ENCODE measurements at regions not wholly inside any gene's neighbourhood (a gene's known extent, or its start where the extent isn't known, plus 50 kb on each side); places are given as distances from the start of the nearest gene placed in this dataset.

- no peak overlapping the region for H3K4me3 Mint-ChIP-seq
- no peaks in the 10 kb centered on the region for H3K27me3 Mint-ChIP-seq
- H3K27ac Mint-ChIP-seq: no peak overlapping the region
- no peaks in the 10 kb centered on the region for H3K9me3 Mint-ChIP-seq
- no peaks in the 10 kb centered on the region for H3K4me1 Mint-ChIP-seq
- ATAC-seq (replicated peaks) (no peak), DNase-seq (no peak)
- no peaks in the 10 kb centered on the region for H3K36me3 Mint-ChIP-seq
These were observed 259.8 kb upstream of the TCERG1L start for GRCh38 chr10:131571346-131571745.

- H3K4me3 Mint-ChIP-seq: no peak overlapping the region
- H3K36me3 Mint-ChIP-seq: no peaks in the 10 kb centered on the region
These were observed 260.3 kb upstream of the TCERG1L start for GRCh38 chr10:131571865-131572264.

GRCh38 chr10:131573256-131573655, 261.7 kb upstream of the TCERG1L start:
- no peak overlapping the region for H3K27ac Mint-ChIP-seq
- DNase-seq (no peak), ATAC-seq (replicated peaks) (no peak)
- no peak overlapping the region for H3K4me3 Mint-ChIP-seq
- H3K36me3 Mint-ChIP-seq: no peaks in the 10 kb centered on the region
- no peaks in the 10 kb centered on the region for H3K4me1 Mint-ChIP-seq
- H3K27me3 Mint-ChIP-seq: no peaks in the 10 kb centered on the region
- H3K9me3 Mint-ChIP-seq: peaks cover 0 to 2% of the 10 kb centered on the region in 2 donors

More at GRCh38 chr10:131571865-131572264, 260.3 kb upstream of the TCERG1L start:
- Mint-ChIP-seq H3K27me3 (no peaks in the 10 kb centered on the region), H3K9me3 (no peaks in the 10 kb centered on the region), H3K27ac (no peak overlapping the region), H3K4me1 (no peaks in the 10 kb centered on the region)
- ATAC-seq (replicated peaks) (no peak), DNase-seq (no peak)

GRCh38 chr10:131573707-131574106, 262.2 kb upstream of the TCERG1L start:
- no peaks in the 10 kb centered on the region for H3K27me3 Mint-ChIP-seq
- H3K9me3 Mint-ChIP-seq: peaks cover 0 to 2% of the 10 kb centered on the region in 2 donors
- H3K36me3 Mint-ChIP-seq: no peaks in the 10 kb centered on the region
- H3K27ac Mint-ChIP-seq: no peak overlapping the region
- H3K4me1 Mint-ChIP-seq: no peaks in the 10 kb centered on the region
- DNase-seq (no peak), ATAC-seq (replicated peaks) (no peak)
- H3K4me3 Mint-ChIP-seq: no peak overlapping the region

- Mint-ChIP-seq H3K9me3 (peaks cover 0 to 2% of the 10 kb centered on the region in 2 donors), H3K27me3 (no peaks in the 10 kb centered on the region), H3K4me1 (no peaks in the 10 kb centered on the region), H3K4me3 (no peak overlapping the region), H3K27ac (no peak overlapping the region), H3K36me3 (no peaks in the 10 kb centered on the region)
- DNase-seq: no peak
- no peak for ATAC-seq (replicated peaks)
These were observed 262.8 kb upstream of the TCERG1L start for GRCh38 chr10:131574363-131574706.

- no peaks in the 10 kb centered on the region for H3K36me3 Mint-ChIP-seq
- H3K27me3 Mint-ChIP-seq: no peaks in the 10 kb centered on the region
- peaks cover 0 to 2% of the 10 kb centered on the region in 2 donors for H3K9me3 Mint-ChIP-seq
- ATAC-seq (replicated peaks) (no peak), DNase-seq (no peak)
- H3K4me3 Mint-ChIP-seq: no peak overlapping the region
- H3K4me1 Mint-ChIP-seq: no peaks in the 10 kb centered on the region
- no peak overlapping the region for H3K27ac Mint-ChIP-seq
These were observed 263.3 kb upstream of the TCERG1L start for GRCh38 chr10:131574707-131575430.

- H3K9me3 Mint-ChIP-seq: peaks cover 0 to 2% of the 10 kb centered on the region in 2 donors
- no peak overlapping the region for H3K27ac Mint-ChIP-seq
- H3K4me1 Mint-ChIP-seq: no peaks in the 10 kb centered on the region
- H3K4me3 Mint-ChIP-seq: no peak overlapping the region
- H3K27me3 Mint-ChIP-seq: no peaks in the 10 kb centered on the region
- DNase-seq (no peak), ATAC-seq (replicated peaks) (no peak)
- H3K36me3 Mint-ChIP-seq: no peaks in the 10 kb centered on the region
These were observed 264.4 kb upstream of the TCERG1L start for GRCh38 chr10:131575877-131576276.

- no peaks in the 10 kb centered on the region for H3K27me3 Mint-ChIP-seq
- H3K27ac Mint-ChIP-seq: no peak overlapping the region
- ATAC-seq (replicated peaks) (no peak), DNase-seq (no peak)
- peaks cover 0 to 2% of the 10 kb centered on the region in 2 donors for H3K9me3 Mint-ChIP-seq
- no peaks in the 10 kb centered on the region for H3K4me1 Mint-ChIP-seq
- H3K36me3 Mint-ChIP-seq: no peaks in the 10 kb centered on the region
- no peak overlapping the region for H3K4me3 Mint-ChIP-seq
These were observed 265.0 kb upstream of the TCERG1L start for GRCh38 chr10:131576341-131577177.

GRCh38 chr10:131577178-131577555, 265.6 kb upstream of the TCERG1L start:
- no peaks in the 10 kb centered on the region for H3K4me1 Mint-ChIP-seq
- no peak overlapping the region for H3K27ac Mint-ChIP-seq
- ATAC-seq (replicated peaks): no peak
- peaks cover 0 to 2% of the 10 kb centered on the region in 2 donors for H3K9me3 Mint-ChIP-seq
- no peak overlapping the region for H3K4me3 Mint-ChIP-seq
- no peak for DNase-seq
- no peaks in the 10 kb centered on the region for H3K27me3 Mint-ChIP-seq
- H3K36me3 Mint-ChIP-seq: no peaks in the 10 kb centered on the region

GRCh38 chr10:131577786-131578471, 266.4 kb upstream of the TCERG1L start:
- ATAC-seq (replicated peaks): no peak
- H3K27ac Mint-ChIP-seq: no peak overlapping the region
- no peak overlapping the region for H3K4me3 Mint-ChIP-seq

GRCh38 chr10:131578472-131578970, 267.0 kb upstream of the TCERG1L start:
- ATAC-seq (replicated peaks): no peak

More at GRCh38 chr10:131577786-131578471, 266.4 kb upstream of the TCERG1L start:
- no peak for DNase-seq
- H3K9me3 Mint-ChIP-seq: peaks cover 0 to 2% of the 10 kb centered on the region in 2 donors
- no peaks in the 10 kb centered on the region for H3K27me3 Mint-ChIP-seq
- H3K36me3 Mint-ChIP-seq: no peaks in the 10 kb centered on the region
- H3K4me1 Mint-ChIP-seq: no peaks in the 10 kb centered on the region

GRCh38 chr10:131579251-131580071, 267.9 kb upstream of the TCERG1L start:
- Mint-ChIP-seq H3K36me3 (no peaks in the 10 kb centered on the region), H3K4me1 (no peaks in the 10 kb centered on the region), H3K4me3 (no peak overlapping the region), H3K27ac (no peak overlapping the region), H3K27me3 (peaks cover 0 to 5% of the 10 kb centered on the region in 2 donors), H3K9me3 (peaks cover 0 to 2% of the 10 kb centered on the region in 2 donors)
- no peak for ATAC-seq (replicated peaks)
- no peak for DNase-seq

More at GRCh38 chr10:131578472-131578970, 267.0 kb upstream of the TCERG1L start:
- Mint-ChIP-seq H3K27me3 (no peaks in the 10 kb centered on the region), H3K36me3 (no peaks in the 10 kb centered on the region), H3K27ac (no peak overlapping the region), H3K4me3 (no peak overlapping the region), H3K9me3 (peaks cover 0 to 2% of the 10 kb centered on the region in 2 donors), H3K4me1 (no peaks in the 10 kb centered on the region)
- no peak for DNase-seq

GRCh38 chr10:131580076-131580652, 268.6 kb upstream of the TCERG1L start:
- Mint-ChIP-seq H3K27ac (no peak overlapping the region), H3K27me3 (peaks cover 0 to 10% of the 10 kb centered on the region in 2 donors), H3K36me3 (no peaks in the 10 kb centered on the region), H3K4me3 (no peak overlapping the region), H3K4me1 (no peaks in the 10 kb centered on the region), H3K9me3 (peaks cover 0 to 2% of the 10 kb centered on the region in 2 donors)
- ATAC-seq (replicated peaks) (no peak), DNase-seq (no peak)
